ENCODE measurements at regions not wholly inside any gene's neighbourhood (a gene's known extent, or its start where the extent isn't known, plus 50 kb on each side); places are given as distances from the start of the nearest gene placed in this dataset.

- no peak for TF ChIP-seq CTCF (IDR thresholded peaks at IDR 0.05; ENCODE audit: control extremely low read depth in 1 of 3, insufficient read depth in 1 of 3, low read depth in 1 of 3, low read length in 3 of 3)
- no peak for TF ChIP-seq EZH2 (IDR thresholded peaks at IDR 0.05; ENCODE audit: low read depth, low read length, severe bottlenecking)
- no peak for TF ChIP-seq CREB1 (IDR thresholded peaks at IDR 0.05)
- no peak for TF ChIP-seq CBX5 (IDR thresholded peaks at IDR 0.05; ENCODE audit: low read depth, low read length)
- TF ChIP-seq GABPA (IDR thresholded peaks at IDR 0.05; ENCODE audit: borderline replicate concordance, insufficient read depth, low read length) = no peak
- no peak for TF ChIP-seq EGR1 (IDR thresholded peaks at IDR 0.05; ENCODE audit: borderline replicate concordance, low read depth, low read length)
- TF ChIP-seq EP300 (IDR thresholded peaks at IDR 0.05; ENCODE audit: borderline replicate concordance in 1 of 2, low read depth in 2 of 2, low read length in 2 of 2) = no peak
- TF ChIP-seq ZNF274 (IDR thresholded peaks at IDR 0.05; ENCODE audit: borderline replicate concordance, extremely low read depth, low read length) = no peak
- TF ChIP-seq GTF2F1 (IDR thresholded peaks at IDR 0.05; ENCODE audit: borderline replicate concordance, low read depth, low read length) = no peak
- no peak for TF ChIP-seq POLR2AphosphoS5 (IDR thresholded peaks at IDR 0.05; ENCODE audit: low read depth, low read length)
- TF ChIP-seq BACH1 (IDR thresholded peaks at IDR 0.05; ENCODE audit: low read length) = no peak
- no peak for TF ChIP-seq TCF12 (IDR thresholded peaks at IDR 0.05; ENCODE audit: low read depth, low read length)
- TF ChIP-seq POLR2A (IDR thresholded peaks at IDR 0.05; ENCODE audit: control extremely low read depth in 1 of 2, low read depth in 2 of 2, low read length in 2 of 2) = no peak
Measured at GRCh38 chr3:174495928-174496327, 363.2 kb upstream of the NAALADL2 start.
